Esophagus squamous epithelium (tissue), 5 donors: ENCODE measurements at regions not wholly inside any gene's neighbourhood (a gene's known extent, or its start where the extent isn't known, plus 50 kb on each side); places are given as distances from the start of the nearest gene placed in this dataset.

Experiments
- DNase-seq: peaks from one replicate; lab custom pipeline; 2025; lab: John Stamatoyannopoulos, UW
- H3K27ac ChIP-seq, 4 donors: fragments of 200-600 bp; sonication (generic); one replicate each; pipeline ENCODE4 v1.5.1; 2016 to 2019; ENCODE audit warnings: mild to moderate bottlenecking in 1 of 4
- H3K27me3 ChIP-seq, 4 donors: fragments of 200-600 bp; sonication (generic); 1 replicate in 3 of 4; 2 replicates in 1 of 4; pipeline versions ENCODE4 v1.5.1 to v1.6.0; 2017 to 2021; ENCODE audit warnings: antibody characterized with exemption in 1 of 4
- H3K36me3 ChIP-seq, 3 donors: fragments of 200-600 bp; sonication (generic); one replicate each; pipeline ENCODE4 v1.5.1; 2016 to 2019
- H3K4me1 ChIP-seq, 3 donors: fragments of 200-600 bp; sonication (generic); one replicate each; pipeline ENCODE4 v1.5.1; 2017 to 2019
- H3K4me3 ChIP-seq, 4 donors: fragments of 200-600 bp; sonication (generic); 1 replicate in 3 of 4; 2 replicates in 1 of 4; pipeline ENCODE4 v1.5.1; 2016 to 2019; ENCODE audit warnings: mild to moderate bottlenecking in 2 of 4, moderate library complexity in 1 of 4
- H3K9me3 ChIP-seq, 3 donors: fragments of 200-600 bp; sonication (generic); one replicate each; pipeline ENCODE4 v1.5.1; 2016 to 2019
- CTCF ChIP-seq, 6 experiments: fragments of 450-650 bp in 4 of 6; fragments of 200-600 bp in 2 of 6; sonication (generic) in 2 of 6; IDR thresholded peaks; one replicate each; pipeline ENCODE4 v1.5.1; 2016 to 2019; ENCODE audit warnings: antibody characterized with exemption in 6 of 6, mild to moderate bottlenecking in 4 of 6, moderate library complexity in 4 of 6
- POLR2A ChIP-seq, 4 donors: fragments of 450-650 bp; IDR thresholded peaks; one replicate each; pipeline ENCODE4 v1.6.1; 2017; ENCODE audit warnings: antibody characterized with exemption in 4 of 4, mild to moderate bottlenecking in 4 of 4, moderate library complexity in 3 of 4
- WGBS, 2 donors: methylation state at CpG; one replicate each; pipeline ENCODE4 v1.1.5; 2018; 5-methylcytosine and 5-hydroxymethylcytosine counted together
- intact Hi-C: fragments of 100-400 bp; cut with DNase I; formaldehyde crosslinking; loops from one replicate; pipeline ENCODE4 v1.15.0; 2022
- donor health status: DM: yes; HTN: yes; CAD: no.

DNA sequence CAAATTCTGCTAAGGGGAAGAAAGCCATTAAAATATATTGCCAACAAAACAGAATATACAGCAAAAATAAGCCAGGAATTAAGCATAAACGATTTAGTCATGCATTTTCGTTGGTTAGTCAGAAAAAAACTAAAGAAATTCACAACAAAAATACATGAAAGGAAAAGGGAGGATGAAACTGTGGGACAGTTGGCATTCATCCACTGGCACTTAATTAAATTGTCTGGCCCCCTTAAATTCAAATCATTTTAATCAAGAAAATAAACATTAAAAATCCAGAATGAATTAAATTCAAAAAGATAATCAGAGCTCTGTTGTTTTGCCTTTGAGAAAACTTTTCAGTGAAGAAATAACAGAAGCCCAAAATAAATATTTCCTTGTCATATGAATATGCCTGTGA lies 264.6 kb upstream of the TMTC1 start:
- intact Hi-C loops: no loop called here
- Histone ChIP-seq H3K9me3 (no peaks in the 10 kb centered on the region), H3K27me3 (no peaks in the 10 kb centered on the region), H3K4me1 (no peaks in the 10 kb centered on the region), H3K27ac (no peak overlapping the region), H3K4me3 (no peak overlapping the region), H3K36me3 (no peaks in the 10 kb centered on the region)
- 47 to 54% methylated on average over 2 of the region's 2 CpGs for WGBS, 2 donors
- TF ChIP-seq POLR2A (IDR thresholded peaks at IDR 0.05) (no peak), CTCF (IDR thresholded peaks at IDR 0.05) (no peak)
- DNase-seq: no peak

DNA sequence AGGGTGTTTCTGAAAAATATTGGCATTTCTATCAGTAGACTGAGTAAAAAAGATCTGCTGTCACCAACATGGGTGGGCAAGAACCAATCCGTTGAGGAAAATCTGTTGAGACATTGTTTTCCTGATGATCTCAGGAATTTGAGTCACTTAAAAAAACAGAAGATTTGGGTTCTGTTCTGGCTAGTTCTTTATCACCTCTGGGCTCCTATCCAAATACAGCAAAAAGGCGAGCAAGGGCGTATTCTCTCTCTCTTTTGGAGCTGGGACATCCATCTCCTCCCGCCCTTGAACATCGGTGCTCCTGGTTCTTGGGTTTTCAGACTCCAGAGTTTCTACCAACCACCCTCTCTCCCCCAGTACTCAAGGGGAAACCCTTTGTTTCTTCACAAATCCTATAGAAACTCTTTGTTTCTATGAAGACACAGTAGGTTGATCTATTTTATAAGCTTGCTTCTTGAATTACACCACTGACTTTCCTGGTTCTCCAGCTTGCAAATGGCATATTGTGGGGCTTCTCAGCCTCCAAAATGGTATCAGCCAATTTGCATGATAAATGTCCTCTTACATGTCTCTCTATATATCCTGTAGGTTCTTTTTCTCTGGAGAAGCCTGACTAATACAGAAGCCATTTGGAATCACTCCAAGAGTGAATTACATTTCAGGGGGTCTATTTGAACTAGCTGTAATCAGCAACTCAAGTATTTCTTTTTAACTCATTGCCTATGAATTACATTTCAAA lies 263.9 kb upstream of the TMTC1 start:
- Histone ChIP-seq H3K9me3 (no peaks in the 10 kb centered on the region), H3K27ac (no peak overlapping the region), H3K27me3 (no peaks in the 10 kb centered on the region), H3K36me3 (no peaks in the 10 kb centered on the region), H3K4me1 (no peaks in the 10 kb centered on the region), H3K4me3 (no peak overlapping the region)
- intact Hi-C loops: no loop called here
- TF ChIP-seq CTCF (IDR thresholded peaks at IDR 0.05) (no peak), POLR2A (IDR thresholded peaks at IDR 0.05) (no peak)
- DNase-seq: no peak
- WGBS, 2 donors: 37 to 61% methylated on average over 5 of the region's 5 CpGs

DNA sequence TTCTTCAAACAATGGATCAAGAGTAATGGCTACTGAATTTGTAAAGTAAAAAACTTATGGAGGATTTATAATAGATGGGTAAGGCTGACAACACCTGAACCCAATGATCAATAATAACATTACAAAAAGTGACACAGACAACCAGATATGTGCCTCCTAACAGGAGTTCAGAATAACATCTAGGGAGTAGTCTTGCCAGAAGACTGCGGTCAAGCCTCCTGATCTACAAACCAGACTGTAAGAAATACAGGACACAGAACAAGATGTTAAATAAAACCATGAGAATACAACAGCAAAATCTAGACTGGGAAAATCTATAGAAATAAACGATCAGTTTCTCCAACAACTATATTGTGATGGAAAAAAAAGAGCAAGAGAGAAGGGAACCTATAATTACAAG lies 262.6 kb upstream of the TMTC1 start:
- Histone ChIP-seq H3K4me3 (no peak overlapping the region), H3K4me1 (no peaks in the 10 kb centered on the region), H3K9me3 (no peaks in the 10 kb centered on the region), H3K27ac (no peak overlapping the region), H3K27me3 (no peaks in the 10 kb centered on the region), H3K36me3 (no peaks in the 10 kb centered on the region)
- TF ChIP-seq POLR2A (IDR thresholded peaks at IDR 0.05) (no peak), CTCF (IDR thresholded peaks at IDR 0.05) (no peak)
- intact Hi-C loops: no loop called here
- DNase-seq: no peak
- WGBS, 2 donors: 65 to 92% methylated on average over 2 of the region's 2 CpGs

- intact Hi-C loops: no loop called here
- no peak overlapping the region for H3K27ac ChIP-seq
- H3K4me3 ChIP-seq: no peak overlapping the region
- no peak for DNase-seq
- 80 to 88% methylated on average over 1 of the region's 1 CpG for WGBS, 2 donors
- no peaks in the 10 kb centered on the region for H3K4me1 ChIP-seq
- no peak for TF ChIP-seq CTCF (IDR thresholded peaks at IDR 0.05)
- no peak for TF ChIP-seq POLR2A (IDR thresholded peaks at IDR 0.05)
- no peaks in the 10 kb centered on the region for H3K36me3 ChIP-seq
- H3K27me3 ChIP-seq: no peaks in the 10 kb centered on the region
- H3K9me3 ChIP-seq: no peaks in the 10 kb centered on the region
Observed at GRCh38 chr12:30045171-30045570, 261.4 kb upstream of the TMTC1 start.

DNA sequence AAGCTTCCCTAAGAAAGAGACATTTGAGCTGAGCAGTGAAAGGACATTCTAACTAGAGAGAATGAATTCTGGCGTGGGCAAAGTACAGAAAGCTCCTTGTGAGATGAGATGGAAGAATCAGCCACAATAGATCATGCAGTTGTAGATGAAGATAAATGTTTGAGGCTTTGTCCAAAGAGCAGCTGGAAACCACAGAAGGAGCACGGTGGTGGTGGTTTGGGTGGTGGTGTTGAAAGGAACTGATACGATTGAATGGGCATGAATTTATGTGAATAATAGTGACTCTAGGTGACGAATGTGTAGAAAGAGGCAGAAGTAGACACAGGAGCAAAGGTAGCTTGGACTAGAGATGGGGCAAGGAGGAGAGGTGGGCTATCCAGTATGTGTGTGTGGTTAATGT lies 260.5 kb upstream of the TMTC1 start:
- 89 to 90% methylated on average over 4 of the region's 4 CpGs for WGBS, 2 donors
- Histone ChIP-seq H3K4me1 (no peaks in the 10 kb centered on the region), H3K36me3 (no peaks in the 10 kb centered on the region), H3K9me3 (no peaks in the 10 kb centered on the region), H3K27me3 (no peaks in the 10 kb centered on the region), H3K4me3 (no peak overlapping the region), H3K27ac (no peak overlapping the region)
- TF ChIP-seq POLR2A (IDR thresholded peaks at IDR 0.05) (no peak), CTCF (IDR thresholded peaks at IDR 0.05) (no peak)
- no peak for DNase-seq
- intact Hi-C loops: no loop called here
